Psoas muscle (tissue), 7 donors: ENCODE measurements at regions not wholly inside any gene's neighbourhood (a gene's known extent, or its start where the extent isn't known, plus 50 kb on each side); places are given as distances from the start of the nearest gene placed in this dataset.

Source experiments
- ATAC-seq, 4 donors: fragments of 200-7000 bp; cut with Tn5 transposase; one replicate each; pipeline ENCODE4 v1.9.1; 2020; ENCODE audit warnings: moderate library complexity in 3 of 4, mild to moderate bottlenecking in 2 of 4
- DNase-seq, 2 donors: peaks; one replicate each; pipeline ENCODE4 v3.0.0-alpha.2; 2020
- H3K27ac ChIP-seq: fragments of 200-600 bp; one replicate; pipeline ENCODE4 v1.8.0; 2022
- H3K27me3 ChIP-seq, 3 donors: fragments of 200-600 bp in 1 of 3; one replicate each; pipeline versions ENCODE4 v1.6.1 to v1.8.0; 2013 to 2022; ENCODE audit warnings: low read length in 2 of 3, mild to moderate bottlenecking in 2 of 3, moderate library complexity in 1 of 3; ENCODE audit not compliant: insufficient read depth in 3 of 3
- H3K36me3 ChIP-seq, 2 donors: fragments of 200-600 bp in 1 of 2; one replicate each; pipeline versions ENCODE4 v1.6.1 to v1.8.0; 2013 to 2022; ENCODE audit warnings: low read depth in 1 of 2, mild to moderate bottlenecking in 1 of 2, moderate library complexity in 1 of 2; ENCODE audit not compliant: insufficient read depth in 1 of 2
- H3K4me1 ChIP-seq: fragments of 200-600 bp; one replicate; pipeline ENCODE4 v1.8.0; 2022
- H3K4me3 ChIP-seq: fragments of 200-600 bp; one replicate; pipeline ENCODE4 v1.8.0; 2022; ENCODE audit warnings: mild to moderate bottlenecking
- H3K9me3 ChIP-seq: fragments of 200-600 bp; one replicate; pipeline ENCODE4 v1.8.0; 2022
- CTCF ChIP-seq: fragments of 200-600 bp; IDR thresholded peaks from one replicate; pipeline ENCODE4 v1.8.0; 2022; ENCODE audit warnings: antibody characterized with exemption
- WGBS, 3 donors: extraction: QIAGEN DNeasy Blood & Tissue Kit; methylation state at CpG; one replicate each; pipeline versions ENCODE4 v1.1.6 to v1.1.7; 2013; 5-methylcytosine and 5-hydroxymethylcytosine counted together
- intact Hi-C, 2 donors: fragments of 100-400 bp; cut with DNase I; formaldehyde crosslinking; loops; one replicate each; pipeline versions ENCODE4 v1.11.0 to v1.14.2; 2022
- donor health status: healthy with polysubstance abuse.
- donor health status: DM: no; HTN: no; CAD: no; lungs with moderate emphysema.
- donor health status: Bipolar disorder and iron deficiency.
- donor health status: healthy.
- donor health status: DM: yes; HTN: yes; CAD: no.
- donor health status: DM: no; HTN: no; CAD: no.
- donor health status: DM: yes; HTN: yes; CAD: no.

GRCh38 chr11:69385144-69385820 lies 91.3 kb downstream of the MYEOV start:
- intact Hi-C loops: no loop called here
- Histone ChIP-seq H3K27ac (no peak overlapping the region), H3K27me3 (no peaks in the 10 kb centered on the region), H3K9me3 (peaks cover 13% of the 10 kb centered on the region), H3K4me3 (no peak overlapping the region), H3K36me3 (no peaks in the 10 kb centered on the region), H3K4me1 (no peaks in the 10 kb centered on the region)
- TF ChIP-seq CTCF: no peak
- WGBS, 3 donors: 89 to 92% (median 91%) methylated on average over 6 of the region's 6 CpGs
- no peak for DNase-seq
- ATAC-seq: no peak

- 90 to 92% (median 92%) methylated on average over 14 of the region's 14 CpGs for WGBS, 3 donors
- no peak overlapping the region for H3K4me3 ChIP-seq
- no peak overlapping the region for H3K27ac ChIP-seq
- no peaks in the 10 kb centered on the region for H3K36me3 ChIP-seq
- H3K27me3 ChIP-seq: no peaks in the 10 kb centered on the region
- H3K9me3 ChIP-seq: peaks cover 13% of the 10 kb centered on the region
- no peaks in the 10 kb centered on the region for H3K4me1 ChIP-seq
- intact Hi-C loops: no loop called here
- no peak for ATAC-seq
- TF ChIP-seq CTCF: no peak
- DNase-seq: no peak
Measured at GRCh38 chr11:69385832-69386427, 92.0 kb downstream of the MYEOV start.

- DNase-seq: no peak
- no peaks in the 10 kb centered on the region for H3K36me3 ChIP-seq
Measured at GRCh38 chr11:69386594-69387408, 92.8 kb downstream of the MYEOV start.

GRCh38 chr11:69387409-69387885 lies 93.5 kb downstream of the MYEOV start:
- DNase-seq: no peak
- WGBS, 3 donors: 70 to 74% (median 73%) methylated on average over 3 of the region's 3 CpGs

More at GRCh38 chr11:69386594-69387408, 92.8 kb downstream of the MYEOV start:
- H3K27me3 ChIP-seq: peaks cover 0 to 2% (median 0%) of the 10 kb centered on the region in 3 donors
- no peak for ATAC-seq
- no peak for TF ChIP-seq CTCF
- H3K4me3 ChIP-seq: no peak overlapping the region
- intact Hi-C loops: no loop called here
- WGBS, 3 donors: 94 to 95% (median 95%) methylated on average over 8 of the region's 8 CpGs
- H3K4me1 ChIP-seq: no peaks in the 10 kb centered on the region
- H3K9me3 ChIP-seq: peaks cover 13% of the 10 kb centered on the region
- no peak overlapping the region for H3K27ac ChIP-seq

More at GRCh38 chr11:69387409-69387885, 93.5 kb downstream of the MYEOV start:
- no peak for ATAC-seq
- no peak overlapping the region for H3K27ac ChIP-seq
- H3K9me3 ChIP-seq: peaks cover 13% of the 10 kb centered on the region
- no peak overlapping the region for H3K4me3 ChIP-seq
- H3K36me3 ChIP-seq: no peaks in the 10 kb centered on the region
- TF ChIP-seq CTCF: no peak
- intact Hi-C loops: no loop called here
- H3K27me3 ChIP-seq: peaks cover 0 to 6% (median 0%) of the 10 kb centered on the region in 3 donors
- H3K4me1 ChIP-seq: no peaks in the 10 kb centered on the region
